ENCODE measurements at regions not wholly inside any gene's neighbourhood (a gene's known extent, or its start where the extent isn't known, plus 50 kb on each side); places are given as distances from the start of the nearest gene placed in this dataset.
"Not testable (repeated sequence)": the region's sequence is repeated elsewhere in the genome, so short reads cannot be mapped to it uniquely, and the experiment has no call there.

GRCh38 chr12:9311454-9311853 is 103.3 kb upstream of the PZP start:
- H2BK120ac ChIP-seq (ENCODE audit: low read depth, low read length); H2AFZ ChIP-seq (replicated peaks; ENCODE audit: low read length, poor library complexity); intact Hi-C loops (cut with micrococcal nuclease); H3K27me3 ChIP-seq (ENCODE audit: control insufficient read depth, insufficient read depth, low read length); dilution Hi-C loops (cut with HindIII; ENCODE audit: low sequenced_read_pairs, unreplicated experiment); DNase-seq; in situ Hi-C loops (cut with MboI; ENCODE audit: low sequenced_read_pairs); H3K79me1 ChIP-seq (ENCODE audit: low read depth in 1 of 2, low read length in 2 of 2); H3K9me1 ChIP-seq (ENCODE audit: insufficient read depth, low read length); H4K20me1 ChIP-seq (ENCODE audit: insufficient read depth, low read length); H2AK9ac ChIP-seq (replicated peaks; ENCODE audit: low read depth, low read length, poor library complexity); H3K4me2 ChIP-seq (ENCODE audit: low read depth, low read length); H3K23ac ChIP-seq (ENCODE audit: low read depth, low read length); H4K5ac ChIP-seq (ENCODE audit: low read depth, low read length); H3K9me3 ChIP-seq (ENCODE audit: control insufficient read depth, insufficient read depth, low read length); H3K4me3 ChIP-seq (ENCODE audit: insufficient read depth, low read depth, low read length); BruUV-seq (replicated peaks); H3K36me3 ChIP-seq (ENCODE audit: control insufficient read depth, insufficient read depth, low read length); H2BK5ac ChIP-seq (ENCODE audit: low read depth, low read length, poor library complexity, severe bottlenecking); CTCF ChIA-PET; H3K18ac ChIP-seq (ENCODE audit: low read depth, low read length); H3K14ac ChIP-seq (replicated peaks; ENCODE audit: low read depth, low read length); H4K8ac ChIP-seq (ENCODE audit: low read depth in 2 of 2, low read length in 2 of 2); H3K56ac ChIP-seq (ENCODE audit: extremely low read depth, insufficient read depth, low read length); H2BK15ac ChIP-seq (ENCODE audit: low read depth, low read length); H4K91ac ChIP-seq (ENCODE audit: insufficient read depth, low read depth, low read length); H2AK5ac ChIP-seq (ENCODE audit: low read depth, low read length); H2BK20ac ChIP-seq (ENCODE audit: low read depth, low read length); POLR2A ChIA-PET (ENCODE audit: unreplicated experiment); H3K4me1 ChIP-seq (ENCODE audit: control insufficient read depth, insufficient read depth, low read length); H3K9ac ChIP-seq (ENCODE audit: low read depth, low read length); H3K27ac ChIP-seq (ENCODE audit: insufficient read depth, low read length); H3K4ac ChIP-seq (ENCODE audit: low read depth, low read length); ATAC-seq (ENCODE audit: low read depth): not testable (repeated sequence)
- 94% methylated on average over 3 of the region's 10 CpGs; no CpG with 5 or more reads in 1 of the 2 experiments for WGBS, 2 experiments (ENCODE audit: extremely low coverage in 2 of 2, insufficient read length in 1 of 2)

GRCh38 chr12:9310645-9311044 is 102.5 kb upstream of the PZP start:
- H4K8ac ChIP-seq (ENCODE audit: low read depth in 2 of 2, low read length in 2 of 2); H3K4me2 ChIP-seq (ENCODE audit: low read depth, low read length); H3K9ac ChIP-seq (ENCODE audit: low read depth, low read length); DNase-seq; in situ Hi-C loops (cut with MboI; ENCODE audit: low sequenced_read_pairs); H3K56ac ChIP-seq (ENCODE audit: extremely low read depth, insufficient read depth, low read length); H4K20me1 ChIP-seq (ENCODE audit: insufficient read depth, low read length); H2BK15ac ChIP-seq (ENCODE audit: low read depth, low read length); H3K4me1 ChIP-seq (ENCODE audit: control insufficient read depth, insufficient read depth, low read length); H2BK20ac ChIP-seq (ENCODE audit: low read depth, low read length); H4K5ac ChIP-seq (ENCODE audit: low read depth, low read length); BruUV-seq (replicated peaks); H3K4me3 ChIP-seq (ENCODE audit: insufficient read depth, low read depth, low read length); H2AK9ac ChIP-seq (replicated peaks; ENCODE audit: low read depth, low read length, poor library complexity); H2AFZ ChIP-seq (replicated peaks; ENCODE audit: low read length, poor library complexity); H3K9me1 ChIP-seq (ENCODE audit: insufficient read depth, low read length); H3K18ac ChIP-seq (ENCODE audit: low read depth, low read length); ATAC-seq (ENCODE audit: low read depth); H3K14ac ChIP-seq (replicated peaks; ENCODE audit: low read depth, low read length); intact Hi-C loops (cut with micrococcal nuclease); CTCF ChIA-PET; H2AK5ac ChIP-seq (ENCODE audit: low read depth, low read length); H2BK5ac ChIP-seq (ENCODE audit: low read depth, low read length, poor library complexity, severe bottlenecking); H2BK120ac ChIP-seq (ENCODE audit: low read depth, low read length); H3K27me3 ChIP-seq (ENCODE audit: control insufficient read depth, insufficient read depth, low read length); H3K79me1 ChIP-seq (ENCODE audit: low read depth in 1 of 2, low read length in 2 of 2); H3K36me3 ChIP-seq (ENCODE audit: control insufficient read depth, insufficient read depth, low read length); dilution Hi-C loops (cut with HindIII; ENCODE audit: low sequenced_read_pairs, unreplicated experiment); H3K9me3 ChIP-seq (ENCODE audit: control insufficient read depth, insufficient read depth, low read length); H4K91ac ChIP-seq (ENCODE audit: insufficient read depth, low read depth, low read length); H3K23ac ChIP-seq (ENCODE audit: low read depth, low read length); H3K4ac ChIP-seq (ENCODE audit: low read depth, low read length); POLR2A ChIA-PET (ENCODE audit: unreplicated experiment); H3K27ac ChIP-seq (ENCODE audit: insufficient read depth, low read length): not testable (repeated sequence)
- 100% methylated on average over 1 of the region's 7 CpGs; no CpG with 5 or more reads in 1 of the 2 experiments for WGBS, 2 experiments (ENCODE audit: extremely low coverage in 2 of 2, insufficient read length in 1 of 2)
